Activated T-helper 17 cell treated with anti-CD3 and anti-CD28 coated beads, Interleukin-2, amount 50 U/mL, for 72 hours (primary cell): ENCODE measurements at regions not wholly inside any gene's neighbourhood (a gene's known extent, or its start where the extent isn't known, plus 50 kb on each side); places are given as distances from the start of the nearest gene placed in this dataset.

Source experiments
- ATAC-seq: fragments of 150-1000 bp; cut with Tn5 transposase; replicated peaks from 2 replicates; pipeline ENCODE4 v1.10.0; 2021; ENCODE audit warnings: mild to moderate bottlenecking, moderate library complexity
- H3K27ac Mint-ChIP-seq: one replicate; pipeline ENCODE4 v1.8.0; 2022; ENCODE audit warnings: mixed read lengths
- H3K27me3 Mint-ChIP-seq: one replicate; pipeline ENCODE4 v1.8.0; 2022; ENCODE audit warnings: mixed read lengths
- H3K36me3 Mint-ChIP-seq: one replicate; pipeline ENCODE4 v1.8.0; 2022; ENCODE audit warnings: low read depth, mild to moderate bottlenecking, mixed read lengths
- H3K4me1 Mint-ChIP-seq: one replicate; pipeline ENCODE4 v1.8.0; 2022; ENCODE audit warnings: mixed read lengths
- H3K4me3 Mint-ChIP-seq: one replicate; pipeline ENCODE4 v1.8.0; 2022; ENCODE audit warnings: mild to moderate bottlenecking, mixed read lengths
- H3K9me3 Mint-ChIP-seq: one replicate; pipeline ENCODE4 v1.8.0; 2022; ENCODE audit warnings: mixed read lengths

DNA sequence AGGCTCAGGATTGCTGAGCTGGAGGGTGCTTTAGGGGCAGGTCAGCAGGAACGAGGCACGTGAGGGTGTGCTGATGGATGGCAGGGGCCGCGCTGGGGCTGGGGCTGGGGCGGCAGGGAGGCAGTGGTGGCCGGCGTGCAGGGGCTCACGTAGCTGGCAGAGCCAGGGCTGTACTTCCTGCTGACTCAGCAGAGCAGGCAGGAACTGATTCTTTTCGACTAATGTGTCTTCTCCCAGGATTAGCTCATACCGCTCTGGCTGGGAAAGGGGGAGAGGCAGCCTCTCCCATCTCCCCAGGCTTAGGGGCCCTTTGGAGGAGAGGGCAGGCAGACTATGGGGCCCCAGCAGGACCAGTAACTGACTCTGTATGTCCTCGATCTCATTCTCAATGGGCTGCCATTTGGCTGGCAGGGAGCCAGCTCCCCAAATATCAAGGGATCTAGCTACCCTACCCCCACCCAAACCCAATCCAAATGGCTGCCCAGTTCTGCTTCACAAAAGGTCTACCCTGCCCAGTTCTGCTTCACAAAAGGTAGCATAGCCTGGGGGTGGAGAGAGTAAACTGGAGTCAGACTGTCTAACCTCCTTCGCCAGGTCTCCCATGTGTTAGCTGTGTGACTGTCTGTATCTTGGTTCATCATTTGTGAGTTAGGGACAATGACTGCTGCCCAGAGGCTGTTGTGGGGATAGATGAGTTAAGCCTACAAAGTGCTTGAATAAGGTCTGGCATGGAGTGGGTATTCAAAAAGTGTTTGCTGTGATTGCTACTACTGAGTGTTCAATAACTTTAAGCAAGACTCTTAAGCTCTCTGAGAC is 100.1 kb upstream of the SLC2A1 start:
- H3K27me3 Mint-ChIP-seq, result peaks cover 14% of the 10 kb centered on the region
- H3K27ac Mint-ChIP-seq, result peak overlapping the region; percentile 64
- peaks cover 14% of the 10 kb centered on the region for H3K4me1 Mint-ChIP-seq
- peaks cover 4% of the 10 kb centered on the region for H3K9me3 Mint-ChIP-seq
- H3K4me3 Mint-ChIP-seq, result peak overlapping the region; percentile 27
- peaks cover 7% of the 10 kb centered on the region for H3K36me3 Mint-ChIP-seq
- ATAC-seq, result peak; percentile 86

DNA sequence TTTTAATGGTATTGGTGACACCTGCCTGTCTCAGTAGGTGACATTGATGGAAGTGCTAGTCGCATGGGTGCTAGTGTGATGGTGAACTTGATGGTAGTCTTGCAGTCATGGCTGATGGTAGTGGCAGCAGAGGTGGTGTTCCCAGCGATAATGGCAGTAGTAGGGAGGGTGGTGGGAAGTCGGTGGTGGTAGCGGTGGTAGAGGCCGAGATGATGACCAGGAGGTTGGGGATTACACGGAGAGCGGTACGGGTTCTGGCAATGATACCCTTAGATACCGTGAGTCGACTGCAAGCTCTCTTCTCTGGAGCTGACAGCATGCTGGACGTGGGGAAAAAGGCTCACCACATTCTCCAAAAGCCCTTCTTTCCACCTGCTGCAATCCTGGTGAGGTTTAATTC is 99.4 kb upstream of the SLC2A1 start:
- H3K4me1 Mint-ChIP-seq, result peaks cover 14% of the 10 kb centered on the region
- H3K4me3 Mint-ChIP-seq, result peak overlapping the region; percentile 27
- peaks cover 7% of the 10 kb centered on the region for H3K36me3 Mint-ChIP-seq
- peak overlapping the region; percentile 64 for H3K27ac Mint-ChIP-seq
- H3K9me3 Mint-ChIP-seq, result peaks cover 4% of the 10 kb centered on the region
- ATAC-seq, result no peak
- H3K27me3 Mint-ChIP-seq, result peaks cover 14% of the 10 kb centered on the region

DNA sequence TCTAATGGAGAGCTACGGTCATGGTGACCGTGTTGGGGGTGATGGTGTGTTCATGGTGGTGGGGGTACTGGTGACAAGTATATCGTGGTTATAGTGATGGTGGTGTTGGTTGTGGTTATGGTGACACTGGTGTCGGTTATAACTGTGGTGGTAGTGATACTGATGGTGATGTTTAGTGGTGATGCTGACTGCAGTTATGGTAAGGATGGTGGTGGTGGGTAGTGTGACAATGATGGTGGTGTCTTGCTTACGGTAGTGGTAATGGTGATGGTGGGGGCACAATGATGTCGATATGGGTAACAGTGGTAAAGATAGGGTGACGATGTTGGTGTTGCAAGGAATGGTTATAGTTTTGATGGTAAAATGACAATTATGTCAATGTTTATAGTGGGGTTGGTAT is 98.9 kb upstream of the SLC2A1 start:
- peaks cover 7% of the 10 kb centered on the region for H3K36me3 Mint-ChIP-seq
- peaks cover 14% of the 10 kb centered on the region for H3K4me1 Mint-ChIP-seq
- peaks cover 14% of the 10 kb centered on the region for H3K27me3 Mint-ChIP-seq
- peaks cover 4% of the 10 kb centered on the region for H3K9me3 Mint-ChIP-seq
- peak overlapping the region; percentile 27 for H3K4me3 Mint-ChIP-seq
- no peak for ATAC-seq
- H3K27ac Mint-ChIP-seq, result peak overlapping the region; percentile 64

DNA sequence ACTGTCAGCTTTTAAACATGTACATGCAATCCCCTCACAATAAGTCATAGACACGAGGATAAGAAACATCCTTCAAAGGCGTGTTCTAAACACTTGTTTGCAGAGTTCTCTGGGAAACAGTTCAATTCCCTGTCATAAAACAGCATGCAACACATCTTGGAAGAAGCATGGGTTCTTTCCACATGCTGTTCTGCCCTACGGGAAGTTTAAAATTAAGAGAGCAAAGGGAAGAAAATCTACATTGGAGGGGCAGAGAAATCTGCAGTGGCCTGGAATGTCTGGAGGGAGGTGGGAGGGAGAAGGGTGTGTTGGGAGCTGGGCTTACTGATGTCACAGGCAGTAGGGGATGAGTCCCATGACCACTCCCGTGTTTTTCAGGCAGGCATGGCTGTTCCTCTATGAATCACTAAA is 98.3 kb upstream of the SLC2A1 start:
- Mint-ChIP-seq H3K27me3 (peaks cover 14% of the 10 kb centered on the region), H3K36me3 (peaks cover 7% of the 10 kb centered on the region), H3K27ac (peak overlapping the region; percentile 64), H3K4me1 (peaks cover 14% of the 10 kb centered on the region), H3K4me3 (peak overlapping the region; percentile 27), H3K9me3 (peaks cover 4% of the 10 kb centered on the region)
- ATAC-seq, result no peak

DNA sequence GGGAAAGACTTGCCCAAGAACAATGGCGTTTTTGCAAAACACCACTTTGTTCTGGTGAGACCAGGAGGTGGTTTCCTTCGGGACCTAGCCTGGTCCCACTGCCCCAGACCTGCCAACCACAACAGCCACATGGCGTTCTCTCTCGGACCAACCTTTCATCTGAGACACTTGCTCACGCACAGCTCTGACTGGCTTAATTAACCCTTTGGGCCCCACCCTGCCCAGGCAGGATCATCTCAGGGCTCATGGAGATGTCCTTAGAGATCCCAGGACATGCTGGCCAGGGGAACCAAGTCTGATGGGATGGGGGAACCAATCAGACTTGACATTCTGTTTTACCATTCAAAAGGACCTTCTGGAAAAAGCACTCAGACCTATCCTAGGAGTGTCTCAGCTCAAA is 97.8 kb upstream of the SLC2A1 start:
- Mint-ChIP-seq H3K27ac (peak overlapping the region; percentile 64), H3K36me3 (peaks cover 7% of the 10 kb centered on the region), H3K9me3 (peaks cover 4% of the 10 kb centered on the region), H3K27me3 (peaks cover 14% of the 10 kb centered on the region), H3K4me3 (no peak overlapping the region), H3K4me1 (peaks cover 14% of the 10 kb centered on the region)
- ATAC-seq, result no peak

DNA sequence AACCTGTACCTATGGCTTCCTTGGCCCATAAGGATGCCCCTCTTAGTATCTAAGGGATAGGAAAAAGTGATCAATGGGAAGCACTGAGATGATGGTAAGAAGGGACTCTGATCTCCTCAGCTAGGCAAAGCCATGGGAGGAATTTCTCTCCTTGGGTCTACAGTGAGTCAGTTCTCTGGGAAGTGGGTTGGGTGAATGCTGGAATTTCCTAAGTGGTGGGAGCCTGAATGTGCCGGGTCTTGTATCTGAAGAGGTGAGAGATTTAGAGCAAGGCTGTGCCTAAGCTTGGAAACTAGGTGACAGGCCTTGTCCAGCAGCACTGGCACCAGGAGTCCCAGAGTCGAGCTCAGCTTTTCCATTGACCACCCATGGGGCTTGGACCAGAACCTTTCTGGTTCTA is 96.3 kb upstream of the SLC2A1 start:
- ATAC-seq, result no peak
- Mint-ChIP-seq H3K27me3 (peaks cover 11% of the 10 kb centered on the region), H3K4me1 (peaks cover 14% of the 10 kb centered on the region), H3K9me3 (peaks cover 4% of the 10 kb centered on the region), H3K36me3 (peaks cover 7% of the 10 kb centered on the region), H3K27ac (peak overlapping the region; percentile 46), H3K4me3 (no peak overlapping the region)

DNA sequence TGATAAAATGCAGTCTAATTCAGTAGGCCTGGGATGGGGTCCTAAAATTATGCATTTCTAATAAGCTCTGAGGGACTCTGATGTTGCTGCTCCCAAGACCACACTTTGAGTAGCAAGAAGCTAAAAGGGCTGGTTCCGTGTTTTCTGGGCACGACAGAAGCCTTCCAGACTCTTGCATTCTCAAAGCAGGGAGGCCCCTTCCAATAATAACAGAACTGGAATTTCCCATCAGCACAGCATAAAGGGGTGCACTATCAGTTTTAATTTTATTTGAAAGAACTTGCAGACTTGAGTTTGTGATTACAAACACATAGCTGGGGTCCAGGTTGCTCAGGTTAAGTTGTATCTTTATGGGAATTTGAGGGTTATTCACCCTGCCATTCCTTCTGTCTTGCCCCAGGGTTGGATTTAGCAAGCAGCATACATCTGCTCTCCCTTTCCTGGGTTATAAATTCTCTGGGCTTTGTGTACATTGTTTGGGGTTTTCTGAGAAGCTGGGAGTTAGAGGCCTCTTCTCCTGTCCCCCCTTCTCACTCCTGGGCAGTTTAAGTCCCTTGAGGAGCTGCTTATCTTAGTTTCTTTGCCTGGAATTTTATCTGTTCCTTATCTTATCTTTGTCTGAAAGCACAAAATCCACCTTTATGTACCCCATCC is 94.2 kb upstream of the SLC2A1 start:
- Mint-ChIP-seq H3K9me3 (peaks cover 4% of the 10 kb centered on the region), H3K4me1 (peaks cover 6% of the 10 kb centered on the region), H3K27me3 (peaks cover 5% of the 10 kb centered on the region), H3K4me3 (no peak overlapping the region), H3K36me3 (no peaks in the 10 kb centered on the region), H3K27ac (no peak overlapping the region)
- ATAC-seq, result no peak

DNA sequence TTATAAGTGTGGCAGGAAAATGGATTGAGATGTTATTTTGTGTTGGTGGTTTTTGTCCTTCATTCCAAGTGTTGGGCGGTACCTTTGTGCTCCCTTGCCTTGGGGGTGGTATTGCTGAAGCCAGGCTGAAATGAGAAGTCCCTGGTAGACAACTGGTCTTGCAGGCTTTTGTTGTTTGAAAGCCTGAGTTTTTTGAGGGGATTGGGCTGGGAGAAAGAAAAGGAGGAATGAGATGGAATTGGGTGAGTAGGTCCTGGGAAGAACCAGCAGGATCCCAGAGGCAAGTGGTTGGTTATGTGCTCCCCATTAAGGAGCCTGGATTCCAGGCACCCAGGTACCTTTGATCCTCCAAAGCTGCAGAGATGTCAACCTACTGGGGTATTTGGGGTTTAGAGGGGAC is 93.7 kb upstream of the SLC2A1 start:
- peaks cover under 1% of the 10 kb centered on the region for H3K4me1 Mint-ChIP-seq
- no peaks in the 10 kb centered on the region for H3K9me3 Mint-ChIP-seq
- H3K27ac Mint-ChIP-seq, result no peak overlapping the region
- no peaks in the 10 kb centered on the region for H3K27me3 Mint-ChIP-seq
- ATAC-seq, result no peak
- no peak overlapping the region for H3K4me3 Mint-ChIP-seq
- H3K36me3 Mint-ChIP-seq, result no peaks in the 10 kb centered on the region

DNA sequence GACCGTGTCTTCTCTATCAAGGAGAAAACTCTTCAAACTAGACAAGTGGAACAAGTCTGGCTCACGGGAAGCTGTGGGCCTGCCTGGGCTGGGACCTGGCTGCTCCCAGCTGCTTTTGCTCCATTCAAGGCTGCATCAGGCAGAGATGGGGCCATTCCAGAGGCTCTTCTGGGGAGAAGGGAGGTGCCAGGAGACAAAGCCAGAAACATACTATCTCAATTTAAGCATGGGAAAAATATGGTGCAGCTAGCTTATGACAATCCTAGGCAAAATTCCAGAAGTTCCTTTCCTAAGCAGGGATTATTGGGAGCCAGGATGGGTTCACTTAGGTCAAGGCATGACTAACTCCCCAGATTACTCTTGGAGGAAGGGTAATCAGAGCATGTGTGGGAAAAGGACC is 90.8 kb upstream of the SLC2A1 start:
- Mint-ChIP-seq H3K36me3 (no peaks in the 10 kb centered on the region), H3K4me3 (no peak overlapping the region), H3K4me1 (peaks cover 5% of the 10 kb centered on the region), H3K9me3 (no peaks in the 10 kb centered on the region), H3K27ac (no peak overlapping the region), H3K27me3 (no peaks in the 10 kb centered on the region)
- ATAC-seq, result no peak

DNA sequence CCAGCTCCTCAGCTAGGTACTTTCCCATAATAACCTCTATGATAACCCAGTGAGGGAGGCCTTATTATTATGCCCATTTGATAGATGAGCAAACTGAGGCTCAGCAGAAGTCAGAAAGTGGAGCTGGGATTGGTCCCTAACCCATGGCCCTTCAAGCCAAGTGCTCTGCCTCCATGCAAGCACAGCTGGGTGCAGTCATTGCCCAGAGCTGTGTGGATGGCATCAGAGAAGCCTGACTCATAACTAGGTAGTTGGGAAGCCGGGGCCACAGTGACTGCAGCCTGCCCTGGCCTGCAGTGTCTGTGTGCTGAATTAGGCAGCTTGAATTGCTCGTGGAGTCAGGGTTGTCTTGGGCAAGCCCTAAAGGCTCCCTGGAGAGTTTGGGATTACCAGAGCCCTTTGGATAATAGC is 89.9 kb upstream of the SLC2A1 start:
- Mint-ChIP-seq H3K4me1 (peaks cover 5% of the 10 kb centered on the region), H3K9me3 (no peaks in the 10 kb centered on the region), H3K36me3 (no peaks in the 10 kb centered on the region), H3K27ac (peak overlapping the region; percentile 75), H3K27me3 (no peaks in the 10 kb centered on the region), H3K4me3 (no peak overlapping the region)
- peak; percentile 80 for ATAC-seq

DNA sequence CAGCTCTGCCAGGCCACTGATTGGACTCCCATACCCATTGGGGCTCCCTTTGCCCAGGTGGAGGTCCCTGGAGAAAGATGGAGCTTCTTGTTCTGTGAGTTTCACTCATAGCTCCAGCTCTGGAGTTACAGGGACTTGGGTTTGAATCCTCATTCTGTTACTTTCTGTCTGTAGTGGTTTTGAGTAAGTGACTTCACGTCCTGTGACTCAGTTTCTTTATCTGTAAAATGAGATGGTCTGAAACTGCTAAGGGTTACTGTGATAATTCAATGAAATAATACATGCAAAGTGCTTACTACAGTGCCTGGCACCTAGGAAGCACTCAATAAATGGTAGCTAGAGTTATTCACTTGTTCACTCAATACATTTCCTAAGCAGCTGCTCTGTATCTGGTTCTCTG is 88.5 kb upstream of the SLC2A1 start:
- Mint-ChIP-seq H3K27ac (peak overlapping the region; percentile 51), H3K4me1 (peaks cover 5% of the 10 kb centered on the region), H3K27me3 (no peaks in the 10 kb centered on the region), H3K4me3 (peak overlapping the region; percentile 37), H3K36me3 (no peaks in the 10 kb centered on the region), H3K9me3 (no peaks in the 10 kb centered on the region)
- peak; percentile 69 for ATAC-seq

DNA sequence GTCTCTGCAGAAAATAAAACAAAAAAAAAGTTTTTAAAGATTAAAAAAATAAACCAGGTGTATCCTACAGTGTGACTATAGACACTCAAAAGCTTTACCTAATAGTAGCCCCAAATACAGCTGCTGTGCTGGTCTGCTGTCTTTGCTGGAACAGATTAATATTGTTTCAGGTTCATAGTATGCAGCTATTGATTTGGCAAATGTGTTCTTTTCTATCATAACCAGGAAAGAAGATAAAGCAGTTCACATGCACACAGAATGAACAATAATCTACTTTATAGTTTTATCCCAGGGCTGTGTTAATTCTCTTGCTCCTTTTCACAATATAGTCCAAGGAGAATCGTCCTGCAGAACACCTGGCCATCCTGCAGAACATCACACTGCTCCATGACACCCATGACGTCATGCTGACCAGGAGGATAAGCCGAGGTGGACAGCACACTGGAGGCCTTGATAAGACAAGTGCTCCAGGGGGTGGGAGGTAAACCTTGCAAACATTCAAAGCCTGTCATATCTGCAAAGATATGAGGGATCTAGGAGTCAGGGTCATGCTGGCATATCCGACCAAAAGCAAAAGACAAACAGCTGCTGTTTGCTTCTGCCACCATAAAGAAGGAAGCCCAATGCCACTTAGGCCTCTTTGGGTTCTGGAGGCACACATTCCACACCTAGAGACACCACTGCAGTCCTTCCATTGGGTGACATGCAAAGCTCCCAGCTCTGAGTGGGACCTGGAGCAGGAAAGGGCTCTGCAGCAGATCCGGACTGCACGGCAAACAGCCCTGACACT is 86.1 kb upstream of the SLC2A1 start:
- ATAC-seq, result no peak
- no peaks in the 10 kb centered on the region for H3K36me3 Mint-ChIP-seq
- no peak overlapping the region for H3K27ac Mint-ChIP-seq
- no peaks in the 10 kb centered on the region for H3K9me3 Mint-ChIP-seq
- H3K4me1 Mint-ChIP-seq, result peaks cover 5% of the 10 kb centered on the region
- H3K4me3 Mint-ChIP-seq, result no peak overlapping the region
- no peaks in the 10 kb centered on the region for H3K27me3 Mint-ChIP-seq

DNA sequence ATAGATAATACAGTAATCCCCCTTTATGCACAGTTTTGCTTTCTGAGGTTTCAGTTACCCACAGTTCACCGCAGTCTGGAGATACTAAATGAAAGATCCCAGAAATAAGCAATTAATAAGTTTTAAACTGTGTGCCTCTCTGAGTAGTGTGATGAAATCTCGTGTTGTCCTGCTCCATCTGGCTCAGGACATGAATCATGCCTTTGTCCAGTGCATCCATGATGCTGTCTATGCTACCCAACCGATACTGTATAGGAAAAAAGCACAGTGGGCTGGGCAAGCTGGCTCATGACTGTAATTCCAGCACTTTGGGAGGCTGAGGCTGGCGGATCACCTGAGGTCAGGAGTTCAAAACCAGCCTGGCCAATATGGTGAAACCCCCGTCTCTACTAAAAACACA is 85.0 kb upstream of the SLC2A1 start:
- ATAC-seq, result no peak
- no peak overlapping the region for H3K27ac Mint-ChIP-seq
- H3K4me1 Mint-ChIP-seq, result peaks cover 5% of the 10 kb centered on the region
- H3K27me3 Mint-ChIP-seq, result no peaks in the 10 kb centered on the region
- no peak overlapping the region for H3K4me3 Mint-ChIP-seq
- no peaks in the 10 kb centered on the region for H3K9me3 Mint-ChIP-seq
- H3K36me3 Mint-ChIP-seq, result no peaks in the 10 kb centered on the region

DNA sequence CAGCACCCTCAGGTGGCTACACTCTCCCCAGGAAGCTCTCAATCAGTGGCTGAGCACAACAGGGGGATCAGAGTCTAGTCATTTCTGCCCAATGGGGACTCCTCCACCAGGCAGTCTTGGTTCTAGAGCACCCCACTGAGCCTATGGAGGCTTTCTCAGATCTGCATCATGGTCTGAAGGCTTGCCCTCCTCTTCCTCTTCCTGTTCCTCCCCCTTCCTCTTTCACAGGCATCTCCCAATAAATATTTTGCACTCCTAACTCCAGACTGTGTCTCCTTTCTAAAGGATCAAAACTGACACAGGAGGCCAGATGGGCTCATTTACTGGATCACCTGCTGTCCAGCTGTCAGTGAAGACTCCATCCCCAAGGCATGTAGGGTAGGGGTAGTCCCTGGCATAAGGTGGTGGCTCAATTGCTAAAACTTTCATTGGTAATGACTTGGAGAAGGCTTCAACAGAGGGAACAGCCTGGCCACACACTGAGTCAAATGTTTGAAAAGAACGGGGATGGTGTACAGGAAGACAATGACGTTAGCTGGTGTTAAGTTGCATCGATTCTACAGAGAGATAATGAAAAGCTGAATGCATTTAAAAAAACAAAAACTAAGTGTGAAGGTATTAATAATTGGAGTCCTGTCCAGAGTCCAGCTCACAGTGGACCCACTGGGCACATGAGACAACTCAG is 84.2 kb upstream of the SLC2A1 start:
- Mint-ChIP-seq H3K27me3 (no peaks in the 10 kb centered on the region), H3K36me3 (no peaks in the 10 kb centered on the region), H3K9me3 (no peaks in the 10 kb centered on the region), H3K27ac (peak overlapping the region; percentile 21), H3K4me3 (no peak overlapping the region), H3K4me1 (peaks cover 5% of the 10 kb centered on the region)
- no peak for ATAC-seq
